ENCODE measurements at regions not wholly inside any gene's neighbourhood (a gene's known extent, or its start where the extent isn't known, plus 50 kb on each side); places are given as distances from the start of the nearest gene placed in this dataset.

DNA sequence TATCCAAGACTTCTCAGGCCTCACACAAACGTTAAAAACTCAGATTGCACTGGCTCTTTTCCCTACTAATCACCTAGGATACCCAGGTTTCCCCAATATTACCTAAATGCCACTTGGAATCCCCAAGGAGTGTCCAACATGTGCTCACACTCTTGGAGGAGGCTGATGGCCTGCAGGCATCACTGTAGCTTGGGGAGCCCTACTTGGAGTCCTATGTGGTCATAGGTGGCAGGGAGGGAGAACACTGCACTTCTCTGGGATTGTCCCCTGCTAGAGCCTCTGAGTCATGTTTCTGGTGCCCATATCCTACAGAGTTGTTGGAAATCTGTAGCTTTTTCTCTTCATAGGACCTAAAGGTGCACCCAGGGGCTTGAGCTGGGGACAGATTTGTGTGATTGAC is 433.7 kb downstream of the ARHGEF28 start:
- no peak for DNase-seq (ENCODE audit: low read depth)

DNA sequence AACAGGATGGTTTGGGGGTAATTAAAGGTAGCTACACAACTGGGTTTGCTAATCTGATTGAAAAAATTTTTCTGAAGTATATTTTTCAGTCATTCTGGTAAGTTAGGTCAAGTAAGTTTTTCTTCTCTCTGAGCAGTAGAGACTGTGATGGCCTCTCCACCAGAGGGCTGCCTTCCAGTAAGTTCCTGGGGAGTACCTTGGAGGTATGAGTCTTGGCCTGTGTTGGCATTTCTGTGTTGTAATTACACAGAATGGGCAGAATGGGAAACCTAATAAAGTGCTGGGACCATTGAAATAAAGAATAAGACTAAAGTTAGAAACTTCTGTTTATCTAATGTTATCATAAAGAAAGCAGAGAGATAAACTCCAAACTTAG is 430.8 kb downstream of the ARHGEF28 start:
- DNase-seq (ENCODE audit: low read depth) = no peak

DNA sequence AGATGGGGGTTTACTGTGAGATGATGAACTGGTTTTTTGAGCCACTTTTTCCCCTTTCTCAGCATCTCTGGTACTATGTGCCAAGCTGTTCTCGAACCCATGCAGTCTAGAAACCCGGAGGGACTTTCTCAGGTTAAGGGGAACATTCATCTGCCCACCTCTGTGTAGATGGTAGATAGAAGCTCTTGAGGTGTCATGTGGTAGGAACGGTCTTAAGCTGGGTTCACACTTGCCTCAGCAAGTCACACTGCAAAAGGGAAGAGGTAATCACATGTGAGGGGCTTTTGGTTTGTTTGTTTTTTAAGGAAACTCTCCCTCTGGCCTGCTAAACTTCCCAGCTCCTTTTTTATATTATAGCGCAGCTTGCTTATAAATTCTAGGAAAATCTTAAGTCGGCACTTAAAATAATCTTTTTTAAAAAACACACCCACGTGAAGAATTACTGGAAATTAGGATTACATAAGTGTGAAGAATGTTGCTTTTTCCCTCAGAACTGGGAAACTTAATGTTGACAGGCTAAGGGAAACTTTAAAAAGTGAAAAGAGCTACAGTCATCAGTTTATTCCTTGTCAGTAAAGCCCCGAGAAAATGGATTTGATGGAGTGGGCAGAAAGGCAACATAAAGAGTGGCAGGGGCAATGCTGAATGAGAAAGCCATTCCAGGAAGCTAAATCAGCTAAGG is 430.3 kb downstream of the ARHGEF28 start:
- no peak for DNase-seq (ENCODE audit: low read depth)

DNA sequence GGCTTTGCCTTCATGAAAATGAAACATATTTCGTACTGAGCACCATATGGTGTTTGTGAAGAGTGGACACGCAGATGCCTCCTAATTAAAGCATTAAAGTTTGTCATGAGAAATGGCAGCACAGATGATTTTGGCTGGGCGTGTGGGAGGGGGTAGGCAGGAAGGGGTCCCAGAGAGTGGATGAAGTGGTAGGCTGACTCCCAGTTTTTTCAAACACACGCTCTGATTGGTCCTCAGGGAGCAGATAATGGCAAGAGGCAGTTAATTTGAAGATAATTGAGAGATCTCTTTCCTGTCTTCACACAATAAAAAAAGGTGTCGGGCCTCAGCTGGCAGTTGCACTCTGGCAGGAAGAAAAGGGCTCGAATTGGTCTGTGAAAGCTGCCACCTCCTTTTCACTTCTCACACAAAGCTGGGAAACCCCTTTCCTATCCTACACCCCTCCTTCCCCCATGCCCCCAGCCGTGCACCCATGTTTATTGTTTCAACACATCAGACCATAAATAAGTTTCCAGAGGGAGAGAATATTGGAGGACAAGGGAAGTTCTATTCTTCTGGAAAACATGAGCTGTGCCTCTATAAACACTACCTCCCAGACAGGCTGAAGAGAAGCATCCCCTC is 429.6 kb downstream of the ARHGEF28 start:
- DNase-seq (ENCODE audit: low read depth) = no peak

DNA sequence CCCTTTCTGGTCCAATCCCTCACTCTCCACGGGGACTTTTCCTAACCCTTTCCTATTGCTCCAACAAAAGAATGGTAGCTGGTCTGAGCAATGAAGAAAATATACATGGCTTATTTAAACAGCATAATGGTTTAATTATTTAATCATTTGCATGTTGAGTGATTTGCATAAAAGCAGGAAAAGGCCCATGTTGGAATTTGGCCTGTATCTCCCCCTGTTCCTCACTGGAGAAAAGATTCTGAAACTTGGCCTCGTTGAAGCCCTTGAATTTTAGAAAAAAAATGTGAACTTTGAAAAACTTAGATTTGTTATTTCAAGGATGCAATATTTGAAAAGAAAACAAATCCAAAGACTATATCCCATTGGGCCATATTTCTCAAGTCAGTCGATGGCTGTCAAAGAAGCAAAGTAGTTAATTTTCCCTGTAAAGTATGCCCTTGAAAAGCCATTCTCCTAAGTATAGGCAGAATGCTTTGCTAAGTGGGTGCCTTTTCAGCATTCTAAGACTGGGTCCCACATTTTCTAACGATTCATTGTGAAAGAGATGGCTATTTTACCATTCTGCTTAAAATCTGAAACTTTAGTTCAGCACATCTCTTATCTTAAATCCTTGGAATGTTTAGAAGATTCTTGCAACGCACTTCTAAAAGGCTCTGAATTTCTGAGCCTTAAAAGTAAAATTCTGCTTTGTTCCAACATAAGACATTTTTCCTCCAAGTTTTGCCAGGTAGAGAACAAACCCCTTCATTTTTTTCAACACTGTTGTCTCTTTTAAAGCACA is 428.8 kb downstream of the ARHGEF28 start:
- DNase-seq (ENCODE audit: low read depth) = no peak

DNA sequence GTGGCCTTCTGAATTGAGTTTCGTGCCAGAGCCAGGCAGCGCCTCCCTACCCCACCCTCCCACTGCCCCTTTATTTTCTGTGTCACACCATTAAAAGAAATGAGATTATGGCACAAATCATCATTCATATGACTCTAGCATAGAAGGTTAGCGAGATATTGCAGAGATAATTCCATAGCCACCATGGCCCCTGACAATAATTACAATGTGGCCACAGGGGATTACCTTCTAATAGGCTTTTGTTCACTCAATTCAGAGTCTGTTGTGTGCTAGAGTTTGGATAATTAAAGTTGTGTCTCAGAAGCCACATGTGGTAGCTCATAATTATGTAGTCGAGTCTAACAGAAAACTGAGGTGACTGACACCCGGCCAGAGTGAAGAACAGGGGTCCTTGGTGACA is 428.1 kb downstream of the ARHGEF28 start:
- no peak for DNase-seq (ENCODE audit: low read depth)

DNA sequence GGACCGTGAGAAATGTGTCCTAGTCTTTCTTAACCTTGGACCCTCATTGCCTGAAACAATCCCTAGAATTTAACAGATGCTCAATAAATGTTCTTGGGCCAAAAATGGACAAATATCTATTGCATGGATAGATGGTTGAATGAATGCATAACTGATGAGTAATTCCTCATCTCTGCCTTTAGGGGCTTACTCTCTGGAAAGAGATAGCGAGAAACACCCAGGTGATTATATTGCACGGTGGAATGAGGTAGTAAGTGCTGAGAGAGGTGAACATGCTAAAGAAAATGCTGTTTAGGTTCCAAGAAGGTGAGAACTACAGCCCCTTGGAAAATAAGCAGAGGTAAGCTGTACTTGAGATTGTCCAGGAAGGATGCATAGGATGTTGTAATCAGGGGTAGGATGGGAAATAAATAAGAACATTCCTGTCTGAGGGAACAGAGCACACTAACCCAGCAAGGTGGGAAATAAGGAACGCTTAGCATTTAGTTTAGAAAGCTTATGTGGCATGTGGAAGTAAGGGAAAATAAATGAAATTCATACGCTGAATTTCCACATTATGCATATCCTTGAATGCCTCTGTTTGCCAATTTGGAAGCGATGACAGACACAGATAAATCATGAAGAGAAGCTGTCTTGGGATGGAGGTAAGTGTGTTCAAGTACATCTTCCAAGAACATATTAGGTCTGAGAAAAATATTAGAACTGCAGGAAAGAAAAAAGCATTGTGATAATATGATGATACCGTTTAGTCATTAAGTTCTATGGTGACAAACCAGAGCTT is 426.6 kb downstream of the ARHGEF28 start:
- no peak for DNase-seq (ENCODE audit: low read depth)

DNA sequence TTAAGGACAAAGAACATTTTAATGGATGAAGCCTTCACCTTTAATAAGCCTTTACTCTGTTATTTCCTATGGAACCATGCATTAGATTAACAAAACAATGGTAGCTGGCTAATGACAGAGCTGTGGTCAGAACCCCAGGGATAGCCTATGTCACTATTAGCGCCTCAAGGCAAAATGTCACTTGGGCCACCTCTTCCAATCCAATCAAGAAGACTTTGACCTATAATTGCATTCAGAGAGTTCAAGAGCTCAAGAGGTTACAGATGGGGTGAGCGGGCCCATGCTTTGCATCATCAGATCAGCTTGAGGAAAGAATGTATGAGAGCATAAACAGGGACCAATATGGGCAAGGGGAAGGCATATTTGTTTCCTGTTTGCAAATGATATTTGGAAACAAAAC is 425.1 kb downstream of the ARHGEF28 start:
- DNase-seq (ENCODE audit: low read depth) = no peak

DNA sequence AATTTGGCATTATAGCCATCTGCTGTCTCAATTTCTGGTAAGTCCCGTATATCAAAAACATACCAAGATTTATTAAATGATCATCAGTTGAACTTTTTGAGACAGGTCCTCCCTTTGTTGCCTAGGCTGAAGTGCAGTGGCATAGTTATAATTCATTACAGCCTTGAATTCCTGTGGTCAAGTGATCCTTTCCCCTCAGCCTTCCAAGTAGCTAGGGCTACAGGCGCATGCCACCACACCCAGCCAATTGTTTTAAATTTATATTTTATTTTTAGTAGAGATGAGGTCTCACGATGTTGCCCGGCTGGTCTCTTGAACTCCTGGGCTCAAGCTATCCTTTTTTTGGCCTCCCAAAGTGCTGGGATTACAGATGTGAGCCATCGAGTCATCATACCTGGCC is 418.9 kb downstream of the ARHGEF28 start:
- no peak for DNase-seq (ENCODE audit: low read depth)

DNA sequence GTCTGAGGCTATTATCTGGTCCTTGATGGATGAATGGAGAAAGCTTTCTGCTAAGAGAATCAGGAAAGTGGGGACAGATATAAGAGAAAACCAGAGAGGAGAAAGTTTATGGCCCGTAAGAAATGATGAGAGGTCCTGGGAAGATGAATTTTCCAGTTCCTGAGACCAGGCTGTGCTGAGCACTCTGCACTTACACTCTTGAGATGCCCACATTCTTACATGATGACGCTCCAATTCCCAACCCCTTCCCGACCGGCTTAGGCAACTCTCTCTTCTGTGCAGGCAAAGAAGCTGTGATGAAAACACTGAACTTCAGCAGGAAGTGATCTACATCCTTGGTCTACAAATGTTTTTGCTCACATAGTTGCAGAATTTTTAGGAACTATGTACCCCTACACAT is 417.0 kb downstream of the ARHGEF28 start:
- no peak for DNase-seq (ENCODE audit: low read depth)

DNA sequence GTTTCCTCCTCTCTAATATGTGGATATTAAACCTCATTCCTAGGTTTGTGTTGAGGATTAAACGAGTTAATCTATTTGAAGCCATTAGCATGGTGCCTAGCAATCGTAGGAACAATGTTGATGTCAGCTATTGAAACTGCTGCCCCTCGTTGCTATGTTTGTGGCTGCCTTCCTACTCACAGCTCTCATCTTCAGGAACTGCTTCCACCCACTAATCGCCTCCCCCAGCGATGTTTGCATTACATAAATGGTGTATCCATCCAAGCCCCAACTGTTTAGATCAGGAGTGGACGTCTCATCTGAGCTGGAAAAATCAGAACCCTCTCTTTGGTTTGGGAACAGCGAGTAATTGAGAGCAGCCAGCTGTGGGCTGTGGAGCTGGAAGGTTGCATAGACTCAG is 416.6 kb downstream of the ARHGEF28 start:
- DNase-seq (ENCODE audit: low read depth) = no peak

DNA sequence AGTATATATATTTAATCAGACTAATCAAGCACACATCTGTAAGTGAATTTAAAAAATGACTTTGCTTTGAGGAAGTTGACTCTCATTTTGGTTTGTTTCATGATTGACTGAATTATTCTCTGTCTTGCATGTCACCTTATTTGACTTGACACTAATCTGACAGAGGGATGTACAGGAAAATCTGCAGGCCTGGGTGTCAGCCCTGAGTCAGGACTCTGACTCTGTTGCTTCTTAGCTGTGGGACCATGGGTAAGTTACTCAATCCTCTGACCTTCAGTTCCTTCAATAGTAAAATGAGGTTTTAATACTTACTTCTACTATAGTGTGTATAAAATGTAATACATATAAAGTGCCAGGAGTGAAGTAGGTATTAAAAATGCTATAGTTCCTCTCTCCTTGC is 415.9 kb downstream of the ARHGEF28 start:
- DNase-seq (ENCODE audit: low read depth) = no peak

DNA sequence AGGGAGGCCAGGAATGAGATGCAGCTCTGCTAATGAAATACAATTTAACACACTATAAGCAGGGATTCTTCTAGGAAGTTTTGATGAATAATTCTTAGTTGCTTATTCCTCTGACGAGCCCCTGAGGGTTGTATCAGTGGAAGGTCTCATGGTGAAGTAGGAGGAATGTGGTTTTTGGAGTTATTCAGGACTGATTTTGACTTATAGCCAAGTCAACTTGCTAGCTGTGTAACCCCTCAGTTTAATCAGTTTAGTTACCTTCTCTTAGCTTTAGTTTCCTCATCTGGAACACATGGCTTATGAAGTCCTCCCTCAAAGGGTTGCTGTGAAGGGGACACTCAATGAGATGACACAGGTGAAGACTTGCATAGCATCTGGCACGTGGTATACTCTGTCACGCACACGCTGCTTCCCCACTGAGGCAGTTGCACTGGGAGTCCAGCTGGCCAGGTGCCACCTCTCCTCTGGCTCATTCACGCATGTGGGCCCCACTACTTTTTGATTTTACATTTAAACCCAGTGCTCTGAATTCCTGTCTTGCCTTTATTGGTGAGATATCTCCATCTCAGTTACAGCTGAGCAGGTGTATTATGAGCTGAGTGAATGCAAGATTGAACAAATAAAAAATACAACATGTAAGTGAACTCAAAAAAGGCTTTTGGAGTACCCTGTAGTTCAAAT is 415.0 kb downstream of the ARHGEF28 start:
- no peak for DNase-seq (ENCODE audit: low read depth)

DNA sequence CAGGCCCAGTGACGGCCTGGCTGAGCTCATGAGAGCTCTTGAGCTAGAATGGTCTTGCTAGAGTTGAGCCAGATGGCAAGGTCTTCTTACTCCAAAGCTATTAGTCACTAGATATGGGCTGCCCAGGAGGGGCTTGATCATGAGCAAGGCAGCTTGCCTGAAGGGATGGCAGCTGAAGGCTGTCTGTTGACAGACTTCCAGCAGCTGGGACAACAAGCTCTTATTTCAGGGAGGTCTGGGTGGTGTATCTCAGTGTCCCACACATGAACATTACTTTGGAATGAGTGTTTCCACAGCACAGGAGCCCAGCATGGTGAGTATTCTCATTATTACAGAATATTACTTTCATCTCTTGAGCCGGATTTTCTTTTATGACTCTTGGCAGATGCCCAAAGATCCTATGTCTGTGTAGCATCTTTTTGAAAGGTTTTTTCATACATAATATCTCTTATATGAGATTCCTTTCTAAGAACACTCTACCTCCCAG is 414.1 kb downstream of the ARHGEF28 start:
- DNase-seq (ENCODE audit: low read depth) = no peak

DNA sequence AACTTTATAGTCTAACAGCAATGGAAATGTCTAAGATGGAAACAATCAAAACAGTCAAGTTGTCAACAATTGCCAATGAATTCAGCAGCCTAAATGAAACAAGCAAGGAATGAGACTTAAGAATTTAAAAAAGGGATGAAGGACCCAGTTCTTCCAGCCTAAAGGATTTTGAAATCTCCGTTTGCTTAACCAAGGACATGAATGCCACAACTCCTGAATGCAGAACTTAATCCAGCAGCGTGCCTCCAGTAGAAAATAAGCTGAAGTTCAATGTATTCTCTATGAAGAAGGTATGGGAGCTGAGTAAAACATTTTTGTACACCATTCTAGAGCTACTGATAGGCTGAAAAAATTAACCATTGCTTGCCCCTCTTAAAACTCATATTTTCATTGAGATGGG is 411.3 kb downstream of the ARHGEF28 start:
- DNase-seq (ENCODE audit: low read depth) = no peak

DNA sequence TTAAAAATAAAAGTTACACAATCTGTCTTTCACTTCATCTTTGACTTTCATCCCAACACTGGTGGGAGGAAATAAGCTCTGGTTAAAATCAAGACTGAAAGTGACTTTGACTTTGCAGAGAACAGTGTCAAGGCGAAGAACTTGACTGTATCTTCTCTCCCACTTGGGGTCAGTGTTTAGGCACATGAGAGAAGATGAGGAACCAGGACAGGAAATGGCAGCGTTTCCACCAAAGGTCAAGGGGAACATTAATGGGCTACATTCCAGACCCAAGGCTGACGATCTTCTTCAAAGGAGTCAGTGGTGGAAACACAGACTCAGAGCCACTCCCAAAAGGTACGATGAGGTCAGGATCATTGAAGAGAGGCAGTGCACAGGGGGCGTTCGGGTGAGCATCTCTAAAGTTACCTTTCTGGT is 409.5 kb downstream of the ARHGEF28 start:
- peak; percentile 35 for DNase-seq (ENCODE audit: low read depth)

DNA sequence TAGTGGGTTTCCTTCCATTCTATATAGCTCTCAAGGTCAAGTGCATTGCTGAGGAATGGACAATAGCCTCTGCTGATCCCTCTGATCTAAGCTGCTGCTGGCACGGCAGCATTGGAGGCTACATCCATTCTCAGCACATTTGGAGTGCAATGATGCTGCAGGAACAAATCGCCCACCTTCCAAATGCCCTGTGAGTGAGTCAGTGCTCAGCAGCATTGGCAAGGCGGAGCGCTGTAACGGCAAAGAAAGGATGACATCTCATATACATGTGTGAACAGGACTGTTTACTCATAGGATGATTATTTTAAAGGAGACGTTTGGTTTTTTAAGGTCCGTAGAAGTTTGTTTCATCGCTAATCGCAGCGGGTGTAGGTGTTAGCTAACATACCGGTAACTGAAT is 408.7 kb downstream of the ARHGEF28 start:
- peak; percentile 23 for DNase-seq (ENCODE audit: low read depth)

DNA sequence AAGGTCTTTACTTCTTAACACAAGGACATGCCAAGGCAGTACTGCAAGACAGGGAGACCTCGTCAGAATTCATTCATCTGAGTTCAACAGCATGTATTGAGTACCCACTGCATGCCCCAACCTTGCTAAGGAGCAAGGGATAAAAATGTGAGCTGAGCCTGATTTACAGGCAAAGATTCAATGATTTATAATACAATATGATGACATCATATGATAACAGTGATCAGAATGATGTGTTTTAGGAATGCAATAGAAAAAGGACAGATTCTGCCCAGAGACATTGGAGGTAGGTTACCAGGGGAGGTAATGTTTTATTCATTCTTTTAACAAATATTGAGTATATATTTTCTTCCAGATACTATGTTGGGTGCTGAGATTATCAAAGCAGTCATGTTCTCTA is 406.6 kb downstream of the ARHGEF28 start:
- DNase-seq (ENCODE audit: low read depth) = no peak

DNA sequence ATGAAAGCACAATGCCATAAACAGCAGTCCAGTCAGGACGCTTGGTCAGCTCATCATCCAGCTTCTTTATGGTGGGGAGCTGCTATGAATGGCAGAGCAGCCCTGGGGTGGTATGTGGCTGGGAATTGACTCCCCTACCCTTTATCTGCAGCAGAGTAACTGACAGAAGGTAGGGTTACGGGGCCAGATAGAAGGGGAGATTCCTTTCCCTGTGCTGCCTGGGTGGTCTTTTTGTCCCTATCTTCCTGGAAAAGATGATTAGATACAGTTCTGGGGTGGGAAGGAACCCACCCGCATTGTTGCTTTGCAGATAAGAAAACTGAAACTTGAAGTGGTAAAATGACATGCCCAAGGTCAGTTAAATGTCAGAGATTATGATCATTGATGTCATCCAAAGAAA is 405.5 kb downstream of the ARHGEF28 start:
- DNase-seq (ENCODE audit: low read depth) = no peak

DNA sequence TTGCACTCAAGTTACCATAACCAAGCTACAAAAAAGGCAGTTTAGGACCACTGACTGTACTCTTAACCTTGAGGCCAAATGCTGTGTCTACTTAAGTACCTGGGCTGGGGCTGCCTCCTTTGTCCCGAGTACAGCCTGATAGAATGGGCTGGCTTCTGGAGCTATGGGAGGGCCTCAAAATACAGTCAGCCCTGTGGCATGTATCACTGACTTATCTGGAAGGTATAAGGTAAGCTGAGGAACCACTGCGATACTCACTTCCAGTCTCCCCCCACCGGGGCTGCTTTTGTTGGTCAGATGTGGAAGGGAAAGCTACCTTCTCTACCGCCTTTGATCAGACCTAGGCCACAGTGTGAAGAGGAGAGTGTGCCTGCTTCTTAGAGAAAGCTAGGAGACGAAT is 404.8 kb downstream of the ARHGEF28 start:
- DNase-seq (ENCODE audit: low read depth) = no peak

DNA sequence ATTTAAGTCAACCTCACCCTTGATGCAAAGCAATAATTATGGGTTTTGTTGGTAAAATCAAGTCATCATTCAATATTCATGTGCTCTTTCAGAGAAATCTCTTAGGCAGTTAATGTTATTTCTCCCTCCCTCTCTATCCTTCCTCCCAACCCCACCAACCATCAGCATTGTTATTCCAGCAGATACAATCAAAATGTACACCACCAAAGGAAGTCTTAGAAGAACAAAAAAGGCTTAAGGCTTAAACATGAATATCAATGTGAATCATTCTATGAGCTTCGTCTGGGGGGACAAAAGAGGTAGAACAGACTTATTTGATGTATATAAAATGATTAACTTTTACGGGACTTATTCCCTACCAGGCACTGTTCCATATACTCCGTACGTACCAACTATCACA is 404.4 kb downstream of the ARHGEF28 start:
- no peak for DNase-seq (ENCODE audit: low read depth)

DNA sequence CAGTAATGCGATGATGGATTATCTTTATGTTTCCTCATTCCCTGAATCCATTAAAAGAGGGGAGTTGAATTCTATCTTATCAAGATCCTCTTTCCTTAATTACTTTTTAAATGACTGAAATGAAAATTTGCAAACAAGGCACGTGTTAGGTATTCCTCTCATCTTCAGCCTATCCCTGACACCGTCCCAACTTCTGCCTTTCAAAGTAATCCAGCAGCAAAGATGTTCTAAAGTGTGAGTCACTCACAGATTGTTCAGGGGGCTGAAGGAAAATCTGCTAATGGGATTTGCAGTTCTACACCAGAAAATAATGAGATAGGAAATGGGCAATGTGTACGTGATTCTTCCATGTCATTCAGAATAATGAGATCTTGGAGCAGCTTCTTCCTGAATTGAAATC is 403.0 kb downstream of the ARHGEF28 start:
- no peak for DNase-seq (ENCODE audit: low read depth)
